ENCODE measurements at regions not wholly inside any gene's neighbourhood (a gene's known extent, or its start where the extent isn't known, plus 50 kb on each side); places are given as distances from the start of the nearest gene placed in this dataset.

GRCh38 chr12:63028951-63029350, 94.0 kb upstream of the PPM1H start:
- no peaks in the 10 kb centered on the region for H3K36me3 ChIP-seq (ENCODE audit: control insufficient read depth in 4 of 4, insufficient read depth in 4 of 4, low read length in 4 of 4)
- H3K9me3 ChIP-seq (ENCODE audit: control insufficient read depth in 4 of 4, insufficient read depth in 3 of 4, low read length in 3 of 4), result no peaks in the 10 kb centered on the region
- no peak overlapping the region for H3K9ac ChIP-seq (ENCODE audit: insufficient read depth in 1 of 2, low read length in 2 of 2)
- H3K4me3 ChIP-seq, result no peak overlapping the region
- no peaks in the 10 kb centered on the region for H3K4me1 ChIP-seq (ENCODE audit: control insufficient read depth in 5 of 5, insufficient read depth in 5 of 5, low read length in 5 of 5)
- no peaks in the 10 kb centered on the region for H3K27me3 ChIP-seq (ENCODE audit: control insufficient read depth in 3 of 3, insufficient read depth in 3 of 3, low read length in 2 of 3)
- no peak for ATAC-seq (ENCODE audit: insufficient read depth, low FRiP score)
- DNase-seq, result no peak
- no peak overlapping the region for H3K27ac ChIP-seq (ENCODE audit: low read depth in 1 of 2, low read length in 1 of 2)
- TF ChIP-seq, protein P1, sequence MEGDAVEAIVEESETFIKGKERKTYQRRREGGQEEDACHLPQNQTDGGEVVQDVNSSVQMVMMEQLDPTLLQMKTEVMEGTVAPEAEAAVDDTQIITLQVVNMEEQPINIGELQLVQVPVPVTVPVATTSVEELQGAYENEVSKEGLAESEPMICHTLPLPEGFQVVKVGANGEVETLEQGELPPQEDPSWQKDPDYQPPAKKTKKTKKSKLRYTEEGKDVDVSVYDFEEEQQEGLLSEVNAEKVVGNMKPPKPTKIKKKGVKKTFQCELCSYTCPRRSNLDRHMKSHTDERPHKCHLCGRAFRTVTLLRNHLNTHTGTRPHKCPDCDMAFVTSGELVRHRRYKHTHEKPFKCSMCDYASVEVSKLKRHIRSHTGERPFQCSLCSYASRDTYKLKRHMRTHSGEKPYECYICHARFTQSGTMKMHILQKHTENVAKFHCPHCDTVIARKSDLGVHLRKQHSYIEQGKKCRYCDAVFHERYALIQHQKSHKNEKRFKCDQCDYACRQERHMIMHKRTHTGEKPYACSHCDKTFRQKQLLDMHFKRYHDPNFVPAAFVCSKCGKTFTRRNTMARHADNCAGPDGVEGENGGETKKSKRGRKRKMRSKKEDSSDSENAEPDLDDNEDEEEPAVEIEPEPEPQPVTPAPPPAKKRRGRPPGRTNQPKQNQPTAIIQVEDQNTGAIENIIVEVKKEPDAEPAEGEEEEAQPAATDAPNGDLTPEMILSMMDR (IDR thresholded peaks at IDR 0.05; ENCODE audit: control extremely low read depth, extremely low read depth), result no peak

GRCh38 chr12:63025116-63025515, 90.2 kb upstream of the PPM1H start:
- Histone ChIP-seq H3K4me3 (no peak overlapping the region), H3K36me3 (ENCODE audit: control insufficient read depth in 4 of 4, insufficient read depth in 4 of 4, low read length in 4 of 4) (no peaks in the 10 kb centered on the region), H3K9ac (ENCODE audit: insufficient read depth in 1 of 2, low read length in 2 of 2) (no peak overlapping the region), H3K4me1 (ENCODE audit: control insufficient read depth in 5 of 5, insufficient read depth in 5 of 5, low read length in 5 of 5) (no peaks in the 10 kb centered on the region), H3K27me3 (ENCODE audit: control insufficient read depth in 3 of 3, insufficient read depth in 3 of 3, low read length in 2 of 3) (no peaks in the 10 kb centered on the region), H3K9me3 (ENCODE audit: control insufficient read depth in 4 of 4, insufficient read depth in 3 of 4, low read length in 3 of 4) (no peaks in the 10 kb centered on the region), H3K27ac (ENCODE audit: low read depth in 1 of 2, low read length in 1 of 2) (no peak overlapping the region)
- ATAC-seq (ENCODE audit: insufficient read depth, low FRiP score) (no peak), DNase-seq (no peak)
- TF ChIP-seq, protein P1 (IDR thresholded peaks at IDR 0.05; ENCODE audit: control extremely low read depth, extremely low read depth), result no peak

DNA sequence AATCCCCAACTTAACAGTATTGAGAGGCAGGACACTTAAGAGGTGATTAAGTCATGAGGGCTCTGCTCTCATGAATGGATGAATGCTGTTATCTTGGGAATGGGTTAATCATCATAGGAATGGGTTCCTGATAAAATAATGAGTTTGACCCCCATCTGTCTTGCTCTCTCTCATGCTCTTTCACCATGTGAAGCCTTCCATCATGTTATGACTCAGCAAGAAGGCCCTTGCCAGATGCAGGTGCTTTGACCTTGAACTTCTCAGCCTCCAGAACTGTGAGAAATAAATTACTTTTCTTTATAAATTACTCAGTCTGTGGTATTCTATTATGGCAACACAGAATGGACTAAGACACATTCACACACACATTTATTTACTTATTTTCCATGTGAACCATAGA, 89.0 kb upstream of the PPM1H start:
- Histone ChIP-seq H3K4me1 (ENCODE audit: control insufficient read depth in 5 of 5, insufficient read depth in 5 of 5, low read length in 5 of 5) (no peaks in the 10 kb centered on the region), H3K9ac (ENCODE audit: insufficient read depth in 1 of 2, low read length in 2 of 2) (no peak overlapping the region), H3K9me3 (ENCODE audit: control insufficient read depth in 4 of 4, insufficient read depth in 3 of 4, low read length in 3 of 4) (no peaks in the 10 kb centered on the region), H3K27ac (ENCODE audit: low read depth in 1 of 2, low read length in 1 of 2) (no peak overlapping the region), H3K4me3 (no peak overlapping the region), H3K27me3 (ENCODE audit: control insufficient read depth in 3 of 3, insufficient read depth in 3 of 3, low read length in 2 of 3) (no peaks in the 10 kb centered on the region), H3K36me3 (ENCODE audit: control insufficient read depth in 4 of 4, insufficient read depth in 4 of 4, low read length in 4 of 4) (no peaks in the 10 kb centered on the region)
- DNase-seq (no peak), ATAC-seq (ENCODE audit: insufficient read depth, low FRiP score) (no peak)
- TF ChIP-seq, protein P1 (IDR thresholded peaks at IDR 0.05; ENCODE audit: control extremely low read depth, extremely low read depth), result no peak

DNA sequence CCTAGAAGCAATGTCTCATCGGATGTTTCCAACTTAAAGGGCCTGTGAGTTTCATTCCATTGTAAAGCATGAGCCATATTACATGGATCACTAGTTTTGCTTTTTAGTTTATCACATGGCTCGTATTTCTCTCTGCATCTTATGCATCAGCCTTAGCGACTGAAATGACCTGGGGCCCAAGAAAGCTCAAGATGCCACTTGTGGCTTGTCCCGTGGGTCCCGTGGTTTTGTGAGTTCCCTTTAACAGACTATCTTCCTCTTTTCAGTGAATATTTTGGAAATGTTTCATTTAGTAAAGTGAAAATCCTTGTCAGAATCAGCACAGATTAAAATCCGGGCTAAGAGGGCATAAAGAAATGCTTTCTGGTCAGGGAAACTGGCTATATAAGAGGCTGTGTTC, 86.2 kb upstream of the PPM1H start:
- H3K27me3 ChIP-seq (ENCODE audit: control insufficient read depth in 3 of 3, insufficient read depth in 3 of 3, low read length in 2 of 3), result no peaks in the 10 kb centered on the region
- H3K36me3 ChIP-seq (ENCODE audit: control insufficient read depth in 4 of 4, insufficient read depth in 4 of 4, low read length in 4 of 4), result no peaks in the 10 kb centered on the region
- no peak overlapping the region for H3K27ac ChIP-seq (ENCODE audit: low read depth in 1 of 2, low read length in 1 of 2)
- H3K4me3 ChIP-seq, result no peak overlapping the region
- no peaks in the 10 kb centered on the region for H3K9me3 ChIP-seq (ENCODE audit: control insufficient read depth in 4 of 4, insufficient read depth in 3 of 4, low read length in 3 of 4)
- TF ChIP-seq, protein P1 (IDR thresholded peaks at IDR 0.05; ENCODE audit: control extremely low read depth, extremely low read depth), result no peak
- 45 to 68% methylated on average over 6 of the region's 6 CpGs for WGBS, 2 donors
- no peak for ATAC-seq (ENCODE audit: insufficient read depth, low FRiP score)
- no peak for DNase-seq
- no peak overlapping the region for H3K9ac ChIP-seq (ENCODE audit: insufficient read depth in 1 of 2, low read length in 2 of 2)
- no peaks in the 10 kb centered on the region for H3K4me1 ChIP-seq (ENCODE audit: control insufficient read depth in 5 of 5, insufficient read depth in 5 of 5, low read length in 5 of 5)
